HEK293T (cell line): ENCODE measurements at regions not wholly inside any gene's neighbourhood (a gene's known extent, or its start where the extent isn't known, plus 50 kb on each side); places are given as distances from the start of the nearest gene placed in this dataset.

Experiments used
- ARNT ChIP-seq: fragments of 450-650 bp; IDR thresholded peaks from 2 replicates; pipeline ENCODE4 v1.6.1; 2017; ENCODE audit warnings: mild to moderate bottlenecking
- BHLHE40 ChIP-seq: fragments of 450-650 bp; IDR thresholded peaks from 2 replicates; pipeline ENCODE4 v1.6.1; 2016; ENCODE audit warnings: mild to moderate bottlenecking, moderate library complexity, borderline replicate concordance
- CTBP1 ChIP-seq: fragments of 450-650 bp; IDR thresholded peaks from 2 replicates; pipeline ENCODE4 v1.6.1; 2016; ENCODE audit warnings: borderline replicate concordance
- ELF4 ChIP-seq: fragments of 450-650 bp; IDR thresholded peaks from 2 replicates; pipeline ENCODE4 v1.6.1; 2017; ENCODE audit warnings: antibody characterized with exemption
- FOXA1 ChIP-seq: fragments of 450-650 bp; IDR thresholded peaks from 2 replicates; pipeline ENCODE4 v1.6.1; 2016; ENCODE audit warnings: mild to moderate bottlenecking
- FOXM1 ChIP-seq: fragments of 450-650 bp; IDR thresholded peaks from 2 replicates; pipeline ENCODE4 v1.6.1; 2017; ENCODE audit warnings: mild to moderate bottlenecking, borderline replicate concordance
- HDGF ChIP-seq: fragments of 450-650 bp; IDR thresholded peaks from 2 replicates; pipeline ENCODE4 v1.6.1; 2017; ENCODE audit warnings: antibody characterized with exemption, borderline replicate concordance
- L3MBTL2 ChIP-seq: fragments of 450-650 bp; conservative IDR thresholded peaks from 2 replicates; pipeline ENCODE4 v1.6.1; 2016; ENCODE audit warnings: mild to moderate bottlenecking
- SP1 ChIP-seq: fragments of 450-650 bp; IDR thresholded peaks from 2 replicates; pipeline ENCODE4 v1.6.1; 2017
- SUZ12 ChIP-seq: fragments of 450-650 bp; IDR thresholded peaks from 2 replicates; pipeline ENCODE4 v1.6.1; 2016; ENCODE audit warnings: mild to moderate bottlenecking
- TARDBP ChIP-seq: fragments of 450-650 bp; IDR thresholded peaks from 2 replicates; pipeline ENCODE4 v1.6.1; 2016
- ZNF384 ChIP-seq: fragments of 450-650 bp; IDR thresholded peaks from 2 replicates; pipeline ENCODE4 v1.6.1; 2016

DNA sequence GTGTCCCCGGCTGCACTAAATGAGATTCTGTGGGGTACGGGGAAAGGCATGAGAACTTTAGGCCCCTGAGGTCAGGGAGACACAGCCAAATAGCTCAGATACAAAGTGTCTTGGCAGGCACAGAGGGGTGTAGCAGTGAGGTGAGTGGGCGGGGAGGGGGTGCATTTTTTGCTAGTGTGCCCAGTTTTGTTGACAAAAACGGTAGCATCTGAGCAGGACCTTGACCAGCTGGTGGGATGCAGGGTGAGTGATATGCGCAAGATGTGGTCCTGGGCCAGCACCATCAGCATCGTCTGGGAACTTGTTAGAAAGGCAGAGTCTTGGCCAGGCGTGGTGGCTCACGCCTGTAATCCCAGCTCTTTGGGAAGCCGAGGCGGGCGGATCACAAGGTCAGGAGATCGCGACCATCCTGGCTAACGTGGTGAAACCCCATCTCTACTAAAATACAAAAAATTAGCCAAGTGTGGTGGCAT, 127.3 kb upstream of the LGALSL start:
- TF ChIP-seq ARNT (no peak), CTBP1 (no peak), BHLHE40 (no peak), SUZ12 (no peak), L3MBTL2 (no peak), ELF4 (no peak), SP1 (no peak), FOXA1 (no peak), TARDBP (no peak), ZNF384 (no peak), FOXM1 (no peak), HDGF (no peak)
